ENCODE measurements at regions not wholly inside any gene's neighbourhood (a gene's known extent, or its start where the extent isn't known, plus 50 kb on each side); places are given as distances from the start of the nearest gene placed in this dataset.

- H3K36me3 Mint-ChIP-seq (ENCODE audit: insufficient read depth, unreplicated experiment): no peaks in the 10 kb centered on the region
- peaks cover 45% of the 10 kb centered on the region for H3K27me3 Mint-ChIP-seq (ENCODE audit: unreplicated experiment)
- TF ChIP-seq CTCF (IDR thresholded peaks at IDR 0.05; ENCODE audit: unreplicated experiment): no peak
- H3K27ac Mint-ChIP-seq (ENCODE audit: unreplicated experiment): no peak overlapping the region
- no peak overlapping the region for H3K4me3 Mint-ChIP-seq (ENCODE audit: low read depth, unreplicated experiment)
- intact Hi-C loops (cut with micrococcal nuclease; ENCODE audit: unreplicated experiment): no loop called here
- BruUV-seq (replicated peaks): no TSS peak
- DNase-seq: no peak
- H3K4me1 Mint-ChIP-seq (ENCODE audit: low read depth, unreplicated experiment): no peaks in the 10 kb centered on the region
- CTCF ChIA-PET: no interaction called here
- no peaks in the 10 kb centered on the region for H3K9me3 Mint-ChIP-seq (ENCODE audit: low read depth, unreplicated experiment)
Measured at GRCh38 chr9:15077946-15078729, 167.9 kb upstream of the FREM1 start.

- intact Hi-C loops (cut with micrococcal nuclease; ENCODE audit: unreplicated experiment): no loop called here
- no TSS peak for BruUV-seq (replicated peaks)
- CTCF ChIA-PET: no interaction called here
- no peak overlapping the region for H3K27ac Mint-ChIP-seq (ENCODE audit: unreplicated experiment)
- H3K4me1 Mint-ChIP-seq (ENCODE audit: low read depth, unreplicated experiment): no peaks in the 10 kb centered on the region
- H3K27me3 Mint-ChIP-seq (ENCODE audit: unreplicated experiment): peaks cover 44% of the 10 kb centered on the region
- no peak for TF ChIP-seq CTCF (IDR thresholded peaks at IDR 0.05; ENCODE audit: unreplicated experiment)
- no peaks in the 10 kb centered on the region for H3K36me3 Mint-ChIP-seq (ENCODE audit: insufficient read depth, unreplicated experiment)
- H3K4me3 Mint-ChIP-seq (ENCODE audit: low read depth, unreplicated experiment): no peak overlapping the region
- H3K9me3 Mint-ChIP-seq (ENCODE audit: low read depth, unreplicated experiment): no peaks in the 10 kb centered on the region
- DNase-seq: no peak
Measured at GRCh38 chr9:15073620-15074019, 163.4 kb upstream of the FREM1 start.

GRCh38 chr9:15070716-15071115 lies 160.5 kb upstream of the FREM1 start:
- intact Hi-C loops (cut with micrococcal nuclease; ENCODE audit: unreplicated experiment): no loop called here
- CTCF ChIA-PET: no interaction called here
- no peak for TF ChIP-seq CTCF (IDR thresholded peaks at IDR 0.05; ENCODE audit: unreplicated experiment)
- H3K4me3 Mint-ChIP-seq (ENCODE audit: low read depth, unreplicated experiment): no peak overlapping the region
- no peaks in the 10 kb centered on the region for H3K9me3 Mint-ChIP-seq (ENCODE audit: low read depth, unreplicated experiment)
- no peak overlapping the region for H3K27ac Mint-ChIP-seq (ENCODE audit: unreplicated experiment)
- no peaks in the 10 kb centered on the region for H3K36me3 Mint-ChIP-seq (ENCODE audit: insufficient read depth, unreplicated experiment)
- no TSS peak for BruUV-seq (replicated peaks)
- DNase-seq: no peak
- H3K27me3 Mint-ChIP-seq (ENCODE audit: unreplicated experiment): peaks cover 27% of the 10 kb centered on the region
- H3K4me1 Mint-ChIP-seq (ENCODE audit: low read depth, unreplicated experiment): no peaks in the 10 kb centered on the region

GRCh38 chr9:15069106-15069505 lies 158.9 kb upstream of the FREM1 start:
- Mint-ChIP-seq H3K4me3 (ENCODE audit: low read depth, unreplicated experiment) (no peak overlapping the region), H3K4me1 (ENCODE audit: low read depth, unreplicated experiment) (no peaks in the 10 kb centered on the region), H3K9me3 (ENCODE audit: low read depth, unreplicated experiment) (no peaks in the 10 kb centered on the region), H3K36me3 (ENCODE audit: insufficient read depth, unreplicated experiment) (no peaks in the 10 kb centered on the region), H3K27ac (ENCODE audit: unreplicated experiment) (no peak overlapping the region), H3K27me3 (ENCODE audit: unreplicated experiment) (peaks cover 12% of the 10 kb centered on the region)
- no peak for DNase-seq
- intact Hi-C loops (cut with micrococcal nuclease; ENCODE audit: unreplicated experiment): no loop called here
- no peak for TF ChIP-seq CTCF (IDR thresholded peaks at IDR 0.05; ENCODE audit: unreplicated experiment)
- CTCF ChIA-PET: no interaction called here
- no TSS peak for BruUV-seq (replicated peaks)

Data from Calu3 (cell line).